Upper lobe of left lung (tissue), 6 donors: ENCODE measurements at regions not wholly inside any gene's neighbourhood (a gene's known extent, or its start where the extent isn't known, plus 50 kb on each side); places are given as distances from the start of the nearest gene placed in this dataset.

Source experiments
- ATAC-seq, 2 donors: fragments of 200-7000 bp; cut with Tn5 transposase; one replicate each; pipeline ENCODE4 v1.9.1; 2022; ENCODE audit warnings: mild to moderate bottlenecking in 2 of 2, moderate library complexity in 2 of 2; ENCODE audit not compliant: low FRiP score in 2 of 2
- DNase-seq, 2 donors: peaks; one replicate each; pipeline ENCODE4 v3.0.0-alpha.2; 2019 to 2020
- H3K27ac ChIP-seq, 4 donors: fragments of 200-600 bp; sonication (generic); one replicate each; pipeline ENCODE4 v1.5.1; 2016 to 2019
- H3K27me3 ChIP-seq, 4 donors: fragments of 200-600 bp; sonication (generic); one replicate each; pipeline ENCODE4 v1.5.1; 2017 to 2019
- H3K36me3 ChIP-seq, 4 donors: fragments of 200-600 bp; sonication (generic); one replicate each; pipeline ENCODE4 v1.5.1; 2016 to 2019
- H3K4me1 ChIP-seq, 4 donors: fragments of 200-600 bp; sonication (generic); one replicate each; pipeline ENCODE4 v1.5.1; 2018 to 2019
- H3K4me3 ChIP-seq, 4 donors: fragments of 200-600 bp; sonication (generic); one replicate each; pipeline ENCODE4 v1.5.1; 2017 to 2019; ENCODE audit warnings: mild to moderate bottlenecking in 2 of 4, moderate library complexity in 1 of 4
- H3K9me3 ChIP-seq, 4 donors: fragments of 200-600 bp; sonication (generic); one replicate each; pipeline ENCODE4 v1.5.1; 2018 to 2019
- CTCF ChIP-seq, 6 experiments: fragments of 450-650 bp in 4 of 6; fragments of 200-600 bp in 2 of 6; sonication (generic) in 2 of 6; IDR thresholded peaks; one replicate each; pipeline ENCODE4 v1.5.1; 2016 to 2019; ENCODE audit warnings: antibody characterized with exemption in 6 of 6
- EP300 ChIP-seq, 4 donors: sonication (generic); formaldehyde crosslinking; IDR thresholded peaks; one replicate each; pipeline ENCODE4 v1.5.1; 2017; ENCODE audit warnings: antibody characterized with exemption in 4 of 4, control low read depth in 2 of 4
- POLR2A ChIP-seq, 4 donors: fragments of 450-650 bp; IDR thresholded peaks; one replicate each; pipeline ENCODE4 v1.5.1; 2016 to 2017; ENCODE audit warnings: antibody characterized with exemption in 4 of 4, mild to moderate bottlenecking in 2 of 4
- POLR2AphosphoS5 ChIP-seq, 2 donors: sonication (generic); formaldehyde crosslinking; IDR thresholded peaks; one replicate each; pipeline ENCODE4 v1.5.1; 2017; ENCODE audit warnings: antibody characterized with exemption in 2 of 2
- WGBS, 2 donors: methylation state at CpG; one replicate each; pipeline ENCODE4 v1.1.5; 2017 to 2018; 5-methylcytosine and 5-hydroxymethylcytosine counted together
- donor health status: DM: no; HTN: no; CAD: no; lungs with moderate emphysema.
- donor health status: DM: no; HTN: yes; CAD: no; lungs with severe emphysema.

GRCh38 chr6:71385111-71385822 is 96.7 kb downstream of the OGFRL1 start:
- ATAC-seq: no peak
- H3K27ac ChIP-seq: peak overlapping the region in 2 of 4 donors; percentile 25 to 46

DNA sequence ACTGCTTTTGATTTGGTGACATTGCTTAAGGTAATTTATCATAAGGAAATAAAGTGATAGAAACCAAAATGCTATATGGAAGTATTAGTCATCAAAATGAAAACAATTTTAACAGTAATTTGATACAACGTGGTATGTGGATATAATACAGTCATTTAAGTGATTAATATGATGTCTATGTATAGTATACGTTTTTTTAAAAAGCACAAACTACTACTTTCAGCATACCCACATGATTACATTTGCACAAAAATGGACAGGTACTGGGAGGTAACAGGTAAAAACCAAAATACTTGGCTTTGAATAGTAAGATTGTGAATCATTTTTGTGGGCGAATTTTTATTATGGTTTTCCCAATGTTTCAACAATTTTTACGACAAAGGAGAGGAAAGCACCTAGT is 97.6 kb downstream of the OGFRL1 start:
- no peak for DNase-seq
- H3K4me1 ChIP-seq: peaks cover 38 to 65% (median 50%) of the 10 kb centered on the region in 4 donors
- no peaks in the 10 kb centered on the region for H3K9me3 ChIP-seq
- H3K4me3 ChIP-seq: no peak overlapping the region
- no peak for ATAC-seq
- WGBS, 2 donors: 70 to 71% methylated on average over 4 of the region's 4 CpGs
- TF ChIP-seq EP300 (IDR thresholded peaks at IDR 0.05) (no peak), POLR2AphosphoS5 (IDR thresholded peaks at IDR 0.05) (no peak), CTCF (IDR thresholded peaks at IDR 0.05) (no peak), POLR2A (IDR thresholded peaks at IDR 0.05) (no peak)
- H3K36me3 ChIP-seq: peaks cover 0 to 19% (median 2%) of the 10 kb centered on the region in 4 donors
- no peaks in the 10 kb centered on the region for H3K27me3 ChIP-seq
- peak overlapping the region in 1 of 4 donors; percentile 43 for H3K27ac ChIP-seq

More at GRCh38 chr6:71385111-71385822, 96.7 kb downstream of the OGFRL1 start:
- Histone ChIP-seq H3K9me3 (no peaks in the 10 kb centered on the region), H3K27me3 (no peaks in the 10 kb centered on the region), H3K4me1 (peaks cover 38 to 62% (median 50%) of the 10 kb centered on the region in 4 donors), H3K4me3 (no peak overlapping the region), H3K36me3 (peaks cover 0 to 27% (median 2%) of the 10 kb centered on the region in 4 donors)
- no peak for DNase-seq
- TF ChIP-seq POLR2AphosphoS5 (IDR thresholded peaks at IDR 0.05): no peak
- TF ChIP-seq POLR2A (IDR thresholded peaks at IDR 0.05): no peak
- TF ChIP-seq EP300 (IDR thresholded peaks at IDR 0.05): no peak
- no peak for TF ChIP-seq CTCF (IDR thresholded peaks at IDR 0.05)
- WGBS, 2 donors: 67 to 68% methylated on average over 1 of the region's 1 CpG

GRCh38 chr6:71387179-71387578 is 98.6 kb downstream of the OGFRL1 start:
- Histone ChIP-seq H3K4me1 (peaks cover 45 to 75% (median 58%) of the 10 kb centered on the region in 4 donors), H3K27ac (peak overlapping the region in 2 of 4 donors; percentile 13 to 61), H3K9me3 (no peaks in the 10 kb centered on the region), H3K27me3 (no peaks in the 10 kb centered on the region), H3K36me3 (peaks cover 0 to 19% (median 2%) of the 10 kb centered on the region in 4 donors), H3K4me3 (no peak overlapping the region)
- TF ChIP-seq POLR2A (IDR thresholded peaks at IDR 0.05): no peak
- no peak for TF ChIP-seq EP300 (IDR thresholded peaks at IDR 0.05)
- no peak for TF ChIP-seq CTCF (IDR thresholded peaks at IDR 0.05)
- no peak for TF ChIP-seq POLR2AphosphoS5 (IDR thresholded peaks at IDR 0.05)
- no peak for DNase-seq
- ATAC-seq: no peak

GRCh38 chr6:71388068-71388744 is 99.6 kb downstream of the OGFRL1 start:
- ATAC-seq (no peak), DNase-seq (no peak)
- no peak overlapping the region for H3K4me3 ChIP-seq
- WGBS, 2 donors: 79 to 96% methylated on average over 1 of the region's 1 CpG
- H3K9me3 ChIP-seq: no peaks in the 10 kb centered on the region
- peaks cover 47 to 85% (median 63%) of the 10 kb centered on the region in 4 donors for H3K4me1 ChIP-seq
- peak overlapping the region in 3 of 4 donors; percentile 9 to 62 (median 61) for H3K27ac ChIP-seq
- TF ChIP-seq POLR2A (IDR thresholded peaks at IDR 0.05): no peak
- no peak for TF ChIP-seq CTCF (IDR thresholded peaks at IDR 0.05)
- TF ChIP-seq POLR2AphosphoS5 (IDR thresholded peaks at IDR 0.05): no peak
- TF ChIP-seq EP300 (IDR thresholded peaks at IDR 0.05): no peak
- H3K27me3 ChIP-seq: no peaks in the 10 kb centered on the region
- peaks cover 0 to 12% (median 2%) of the 10 kb centered on the region in 4 donors for H3K36me3 ChIP-seq
